ENCODE measurements at regions not wholly inside any gene's neighbourhood (a gene's known extent, or its start where the extent isn't known, plus 50 kb on each side); places are given as distances from the start of the nearest gene placed in this dataset.

GRCh38 chr13:74820809-74821208 lies 661.2 kb downstream of the TBC1D4 start:
- no peak for TF ChIP-seq HDAC2 (CRISPR knock-in tag; IDR thresholded peaks at IDR 0.05)
- TF ChIP-seq ZFX (CRISPR knock-in tag; IDR thresholded peaks at IDR 0.05; ENCODE audit: low read depth), result no peak
- no peak for TF ChIP-seq FUBP1 (CRISPR knock-in tag; IDR thresholded peaks at IDR 0.05; ENCODE audit: borderline replicate concordance)
- TF ChIP-seq NFIC (IDR thresholded peaks at IDR 0.05; ENCODE audit: low read length), result no peak
- TF ChIP-seq NCOA5 (CRISPR knock-in tag; IDR thresholded peaks at IDR 0.05), result no peak
- TF ChIP-seq POLR2A (IDR thresholded peaks at IDR 0.05; ENCODE audit: insufficient read depth in 1 of 2, low read depth in 2 of 2, low read length in 2 of 2), result no peak
- no peak for TF ChIP-seq ZBTB21 (CRISPR knock-in tag; IDR thresholded peaks at IDR 0.05)
- no peak for TF ChIP-seq FOXJ3 (CRISPR knock-in tag; IDR thresholded peaks at IDR 0.05; ENCODE audit: borderline replicate concordance)
- TF ChIP-seq CTCF (CRISPR knock-in tag; IDR thresholded peaks at IDR 0.05), result no peak
- no peak for TF ChIP-seq ZNF512 (CRISPR knock-in tag; IDR thresholded peaks at IDR 0.05)
